ENCODE measurements at regions not wholly inside any gene's neighbourhood (a gene's known extent, or its start where the extent isn't known, plus 50 kb on each side); places are given as distances from the start of the nearest gene placed in this dataset.

GRCh38 chr13:34589581-34589980 lies 352.5 kb upstream of the NBEA start:
- DNase-seq = no peak

DNA sequence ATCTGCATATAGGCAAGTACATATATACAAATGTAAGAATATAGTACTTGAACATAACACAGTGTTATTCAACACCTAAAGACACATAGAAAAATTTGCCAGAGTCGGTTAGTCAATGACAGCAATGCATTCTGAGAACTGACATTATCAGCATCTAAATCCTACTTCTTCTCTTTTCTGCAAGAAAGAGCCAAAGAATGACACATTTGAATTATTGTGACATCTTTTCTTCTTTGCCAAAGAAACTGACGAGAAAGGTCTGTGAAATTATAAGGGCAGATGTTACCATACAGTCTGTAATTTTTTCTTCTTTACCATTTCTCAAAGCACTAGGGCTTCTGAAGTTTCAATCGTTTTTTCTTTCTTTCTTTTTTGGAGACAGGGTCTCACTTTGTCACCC lies 350.9 kb upstream of the NBEA start:
- DNase-seq = no peak

GRCh38 chr13:34591900-34592529 lies 350.1 kb upstream of the NBEA start:
- no peak for DNase-seq

DNA sequence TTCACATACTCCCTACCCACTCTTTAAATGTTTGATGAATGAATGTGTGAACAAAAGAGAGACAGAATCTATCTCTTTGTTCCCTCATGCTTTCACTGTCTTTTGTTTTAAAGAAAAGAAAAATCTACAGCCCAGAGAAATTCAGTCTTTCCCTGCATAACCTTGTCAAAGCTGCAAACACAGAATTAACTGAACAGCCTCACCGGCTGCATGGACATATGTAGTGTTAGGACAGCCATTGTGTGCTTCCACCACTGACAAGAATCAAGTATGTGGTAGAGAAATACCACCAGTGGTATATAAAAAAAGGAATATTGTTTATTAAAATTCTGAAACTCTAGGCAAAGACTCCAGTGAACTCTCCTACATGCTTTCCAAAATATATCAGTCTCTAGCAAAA lies 348.4 kb upstream of the NBEA start:
- DNase-seq = no peak

- no peak for DNase-seq
These were observed 347.6 kb upstream of the NBEA start for GRCh38 chr13:34594507-34594906.

DNA sequence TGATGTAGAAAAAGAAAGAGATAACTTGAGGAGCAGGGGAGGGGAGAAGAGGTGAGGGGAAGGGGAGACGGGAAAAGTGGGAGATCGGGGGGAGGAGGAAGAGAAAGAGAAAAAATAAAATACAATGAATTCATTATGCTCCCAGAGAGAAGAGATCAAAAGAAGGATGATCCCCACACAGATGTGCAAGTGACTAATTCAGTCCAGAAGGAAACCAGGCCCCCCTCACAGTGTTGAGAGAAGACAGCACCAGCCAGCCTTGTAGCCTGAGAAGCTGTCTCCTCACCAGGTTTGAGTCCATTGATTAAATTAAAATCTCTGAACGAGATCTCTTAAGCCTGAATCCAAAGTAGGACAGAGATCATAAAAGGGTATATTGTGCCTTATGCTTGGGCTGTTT lies 333.7 kb upstream of the NBEA start:
- no peak for DNase-seq

- DNase-seq = no peak
These were observed 330.4 kb upstream of the NBEA start for GRCh38 chr13:34611671-34612070.

- no peak for DNase-seq
These were observed 324.5 kb upstream of the NBEA start for GRCh38 chr13:34617473-34618083.

DNA sequence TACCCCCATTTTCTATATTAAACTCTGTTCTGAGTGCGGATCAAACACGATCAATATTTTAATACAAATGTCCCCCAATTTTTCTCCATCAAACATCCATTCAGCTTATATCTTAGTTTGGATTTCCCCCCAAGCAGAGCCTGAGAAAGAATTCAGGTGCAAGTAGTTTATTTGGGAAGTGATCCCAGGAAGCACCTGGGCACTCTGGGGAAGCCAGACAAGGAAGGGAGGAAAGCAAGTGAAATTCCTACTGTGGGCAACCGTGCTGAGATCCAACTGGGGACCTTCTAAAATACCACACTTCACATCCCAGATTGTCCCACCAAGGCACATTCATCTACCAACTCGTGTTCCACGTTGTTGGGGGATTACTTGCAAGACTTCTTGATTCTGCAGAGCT lies 323.4 kb upstream of the NBEA start:
- DNase-seq = no peak

DNA sequence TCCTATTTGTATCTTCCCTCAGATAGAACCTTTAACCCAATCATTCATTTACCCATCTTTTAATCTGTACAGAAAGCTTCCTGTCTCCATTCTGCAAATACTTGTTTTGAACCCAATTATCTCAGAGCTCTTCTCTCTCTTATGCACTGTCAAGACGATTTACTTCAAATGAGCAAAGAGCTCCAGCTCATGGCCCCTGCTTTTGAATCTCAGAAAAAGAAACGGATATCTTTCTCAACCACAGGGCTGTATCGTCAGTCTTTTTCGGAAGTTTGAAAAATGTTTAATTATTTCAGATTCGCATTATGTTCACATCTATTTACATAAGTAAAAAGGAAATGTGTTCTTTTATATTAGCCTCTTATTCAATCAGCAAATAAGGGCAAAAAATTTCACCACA lies 322.7 kb upstream of the NBEA start:
- DNase-seq = no peak

DNA sequence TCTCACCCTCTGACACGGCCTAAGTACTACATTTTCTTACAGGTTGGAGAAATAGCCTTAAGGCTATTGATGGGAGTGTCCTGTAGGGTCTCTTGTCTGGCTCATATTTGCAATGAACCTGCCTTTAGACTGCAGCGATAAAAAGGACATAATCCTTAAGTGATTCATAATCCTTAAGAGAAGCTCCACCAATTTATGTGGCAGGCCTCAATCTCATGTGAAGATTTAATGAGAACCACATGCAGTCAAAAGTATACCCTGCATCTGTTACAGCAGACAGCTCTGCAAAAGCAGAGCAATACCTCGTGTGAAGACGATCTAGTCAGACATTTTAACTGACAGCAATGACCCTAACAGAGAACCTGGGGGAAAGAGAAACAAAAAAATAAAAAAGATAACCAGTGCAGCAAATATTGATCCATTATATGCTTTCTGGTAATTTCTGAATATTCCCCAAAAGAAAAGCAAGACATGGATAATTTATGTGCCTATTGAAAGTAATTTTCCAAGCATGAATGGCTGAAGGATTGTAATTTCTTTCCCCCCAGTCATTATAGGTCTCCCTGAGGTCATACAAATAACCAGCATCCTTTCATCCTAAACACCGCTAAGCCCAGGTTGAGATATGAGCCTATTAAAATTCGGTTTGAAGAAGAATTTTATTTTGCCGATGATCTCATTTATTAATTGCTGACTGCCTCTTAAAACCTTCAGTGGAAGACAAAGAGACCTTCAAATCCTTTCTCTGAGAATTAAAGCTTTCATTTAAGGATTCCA lies 321.8 kb upstream of the NBEA start:
- no peak for DNase-seq

- DNase-seq = no peak
These were observed 321.2 kb upstream of the NBEA start for GRCh38 chr13:34620862-34621261.

- no peak for DNase-seq
These were observed 318.7 kb upstream of the NBEA start for GRCh38 chr13:34623331-34623730.

GRCh38 chr13:34627509-34628208 lies 314.4 kb upstream of the NBEA start:
- DNase-seq = no peak

DNA sequence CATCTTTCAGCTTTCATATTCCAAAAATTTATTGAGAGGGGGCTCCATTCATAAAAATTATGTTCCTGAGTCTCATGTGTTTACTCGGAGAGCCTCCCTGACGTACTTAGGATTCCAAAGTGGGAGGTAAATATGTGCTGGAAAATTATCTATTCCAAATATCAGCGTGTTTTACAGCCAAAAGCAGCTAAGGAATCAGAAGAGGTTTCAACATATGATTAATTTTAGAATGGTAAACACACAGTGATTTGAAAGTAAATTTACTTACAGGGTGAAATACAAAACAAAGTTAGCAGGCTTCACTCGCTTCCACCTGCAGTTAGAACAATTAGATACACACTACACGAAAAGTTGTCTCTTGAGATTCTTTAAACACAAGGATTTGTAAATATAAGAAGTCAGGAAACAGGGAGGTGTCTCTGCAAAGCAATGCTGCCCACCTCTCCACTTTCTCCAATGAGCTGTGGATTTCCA lies 313.8 kb upstream of the NBEA start:
- DNase-seq = no peak

DNA sequence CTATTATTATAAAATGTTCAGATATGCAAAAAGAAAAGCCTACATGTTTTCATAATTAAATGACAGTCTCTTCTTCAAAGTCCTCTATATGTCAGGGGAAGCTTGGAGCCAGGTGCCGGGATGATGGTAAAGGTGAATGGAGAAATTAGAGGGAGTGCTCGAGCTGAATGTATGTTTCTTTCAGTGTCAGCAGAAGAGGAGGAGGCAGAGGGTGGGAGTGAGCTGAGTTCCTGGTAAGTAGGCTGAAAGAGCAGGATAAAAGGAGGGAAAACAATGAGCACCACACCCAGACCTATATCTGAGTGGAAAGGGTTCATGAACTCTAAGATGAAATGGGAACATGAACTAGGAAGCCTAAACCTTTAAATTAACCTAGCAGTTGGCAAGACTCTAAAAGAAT lies 307.6 kb upstream of the NBEA start:
- no peak for DNase-seq

- no peak for DNase-seq
These were observed 304.9 kb upstream of the NBEA start for GRCh38 chr13:34637138-34637537.

DNA sequence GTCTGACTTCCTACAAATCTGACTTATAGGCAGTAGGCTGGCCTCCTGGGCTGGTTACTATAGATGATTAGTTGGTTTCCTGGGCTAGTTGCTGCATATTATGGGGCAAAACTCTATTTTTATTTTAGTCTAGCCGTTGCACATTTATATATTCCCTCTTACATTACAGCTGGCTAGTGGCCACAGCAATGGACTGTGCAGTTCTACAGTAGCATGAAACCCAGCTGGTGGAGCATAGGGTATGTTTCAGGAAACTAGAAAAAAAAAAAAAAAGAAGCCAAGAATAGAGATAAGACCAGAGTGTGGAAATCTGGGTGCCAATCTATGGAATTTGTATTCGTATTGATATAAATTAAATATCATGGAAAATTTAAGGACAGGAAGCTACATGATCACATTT lies 304.4 kb upstream of the NBEA start:
- DNase-seq = no peak

GRCh38 chr13:34638897-34639296 lies 303.2 kb upstream of the NBEA start:
- DNase-seq = no peak

DNA sequence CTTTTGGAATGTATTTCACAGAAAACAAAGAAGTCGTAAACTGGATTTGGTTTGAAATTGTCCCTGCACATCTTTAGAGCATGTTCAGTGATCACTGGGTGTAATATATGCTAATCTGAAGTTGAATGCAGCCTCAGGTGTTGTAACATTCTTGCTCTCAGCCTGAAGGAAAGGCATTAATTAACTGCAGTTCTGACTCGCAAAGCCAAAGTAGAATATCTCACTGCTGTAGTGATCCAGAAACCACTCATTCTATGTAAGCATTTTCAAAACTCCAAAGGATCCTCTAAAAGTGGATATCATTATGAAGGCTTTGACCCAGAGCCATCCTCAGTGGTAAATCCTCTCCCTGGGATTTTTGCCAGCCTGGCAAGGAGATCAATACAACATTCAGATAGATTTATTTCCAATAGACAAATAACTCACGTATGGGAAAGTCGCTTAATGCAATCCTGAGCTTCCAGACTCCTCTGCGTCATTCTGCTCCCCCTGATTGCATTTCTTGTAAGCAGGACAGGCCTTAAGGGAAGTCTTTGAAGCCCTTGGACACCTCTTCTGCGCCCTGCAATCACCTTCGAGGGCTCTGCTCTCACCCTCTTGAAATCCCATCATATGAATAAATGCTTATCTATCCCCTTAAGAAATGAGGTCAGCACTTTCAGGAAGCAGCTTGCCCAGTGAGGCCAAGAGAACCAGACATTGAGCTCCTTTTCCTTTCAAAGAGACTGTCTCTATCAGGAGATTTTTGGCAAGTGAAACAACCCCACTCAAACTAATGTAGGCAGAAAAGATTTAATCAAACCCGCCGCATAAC lies 301.7 kb upstream of the NBEA start:
- no peak for DNase-seq

- no peak for DNase-seq
These were observed 301.1 kb upstream of the NBEA start for GRCh38 chr13:34640993-34641330.

- no peak for DNase-seq
These were observed 294.5 kb upstream of the NBEA start for GRCh38 chr13:34647379-34648150.

Data from stimulated activated CD4-positive, alpha-beta T cell treated with anti-CD3 and anti-CD28 coated beads, Interleukin-15, amount 100 ng/mL, for 24 hours (primary cell).